Uterus (tissue), 2 donors: ENCODE measurements at regions not wholly inside any gene's neighbourhood (a gene's known extent, or its start where the extent isn't known, plus 50 kb on each side); places are given as distances from the start of the nearest gene placed in this dataset.

Experiments used
- POLR2A ChIP-seq, 2 donors: fragments of 450-650 bp; IDR thresholded peaks; one replicate each; pipeline ENCODE4 v1.6.1; 2016; ENCODE audit warnings: antibody characterized with exemption in 2 of 2, mild to moderate bottlenecking in 1 of 2, moderate library complexity in 1 of 2
- TF ChIP-seq, protein P1 (sequence below), 4 experiments: fragments of 200-600 bp in 2 of 4; fragments of 450-650 bp in 2 of 4; sonication (generic) in 2 of 4; IDR thresholded peaks; one replicate each; pipeline ENCODE4 v1.5.1; 2016 to 2019; ENCODE audit warnings: antibody characterized with exemption in 4 of 4, mild to moderate bottlenecking in 2 of 4, moderate library complexity in 1 of 4

GRCh38 chr14:86510491-86510890 lies 980.5 kb downstream of the FLRT2 start:
- TF ChIP-seq, protein P1, sequence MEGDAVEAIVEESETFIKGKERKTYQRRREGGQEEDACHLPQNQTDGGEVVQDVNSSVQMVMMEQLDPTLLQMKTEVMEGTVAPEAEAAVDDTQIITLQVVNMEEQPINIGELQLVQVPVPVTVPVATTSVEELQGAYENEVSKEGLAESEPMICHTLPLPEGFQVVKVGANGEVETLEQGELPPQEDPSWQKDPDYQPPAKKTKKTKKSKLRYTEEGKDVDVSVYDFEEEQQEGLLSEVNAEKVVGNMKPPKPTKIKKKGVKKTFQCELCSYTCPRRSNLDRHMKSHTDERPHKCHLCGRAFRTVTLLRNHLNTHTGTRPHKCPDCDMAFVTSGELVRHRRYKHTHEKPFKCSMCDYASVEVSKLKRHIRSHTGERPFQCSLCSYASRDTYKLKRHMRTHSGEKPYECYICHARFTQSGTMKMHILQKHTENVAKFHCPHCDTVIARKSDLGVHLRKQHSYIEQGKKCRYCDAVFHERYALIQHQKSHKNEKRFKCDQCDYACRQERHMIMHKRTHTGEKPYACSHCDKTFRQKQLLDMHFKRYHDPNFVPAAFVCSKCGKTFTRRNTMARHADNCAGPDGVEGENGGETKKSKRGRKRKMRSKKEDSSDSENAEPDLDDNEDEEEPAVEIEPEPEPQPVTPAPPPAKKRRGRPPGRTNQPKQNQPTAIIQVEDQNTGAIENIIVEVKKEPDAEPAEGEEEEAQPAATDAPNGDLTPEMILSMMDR (IDR thresholded peaks at IDR 0.05), result no peak
- no peak for TF ChIP-seq POLR2A (IDR thresholded peaks at IDR 0.05)
